ENCODE measurements at regions not wholly inside any gene's neighbourhood (a gene's known extent, or its start where the extent isn't known, plus 50 kb on each side); places are given as distances from the start of the nearest gene placed in this dataset.

DNA sequence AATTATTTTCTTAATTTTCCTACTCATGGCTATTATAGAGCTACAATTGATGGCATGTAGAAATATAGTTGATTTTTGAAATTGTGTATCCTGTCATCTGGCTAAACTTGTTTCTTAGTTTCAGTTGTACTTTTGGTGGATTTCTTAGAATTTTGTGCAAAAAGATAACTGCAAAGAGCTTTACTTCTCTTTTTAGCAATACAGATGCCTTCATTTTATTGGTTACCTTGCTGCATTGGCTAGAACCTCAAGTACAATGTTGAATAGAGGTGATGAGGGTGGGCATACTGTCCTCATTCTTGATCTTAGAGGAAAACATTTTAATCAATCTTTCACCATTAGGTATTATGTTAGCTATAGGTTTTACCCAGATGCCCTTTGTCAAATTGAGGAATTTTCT lies 67.9 kb downstream of the METRNL start:
- H3F3A ChIP-seq (ENCODE audit: insufficient read depth) = peaks cover 24% of the 10 kb centered on the region
- H3K9me2 ChIP-seq (ENCODE audit: insufficient read depth) = no peaks in the 10 kb centered on the region
- in situ Hi-C loops (cut with MboI) = no loop called here
- H3K79me2 ChIP-seq (ENCODE audit: insufficient read depth) = no peaks in the 10 kb centered on the region
- H3K36me3 ChIP-seq (ENCODE audit: low read depth) = no peaks in the 10 kb centered on the region
- no peak for DNase-seq
- H3K27me3 ChIP-seq (replicated peaks; ENCODE audit: insufficient read depth) = no peaks in the 10 kb centered on the region
- no peak overlapping the region for H3K4me2 ChIP-seq (ENCODE audit: unreplicated experiment)
- H3K4me1 ChIP-seq (ENCODE audit: insufficient read depth) = peaks cover 20% of the 10 kb centered on the region
- H3K4me3 ChIP-seq = no peak overlapping the region
- H3K27ac ChIP-seq = no peak overlapping the region
- no peak for TF ChIP-seq EZH2phosphoT487 (IDR thresholded peaks at IDR 0.05; ENCODE audit: insufficient read depth, low read depth)
- TF ChIP-seq EZH2 (IDR thresholded peaks at IDR 0.05; ENCODE audit: insufficient read depth, poor library complexity, severe bottlenecking) = no peak
- no peaks in the 10 kb centered on the region for H3K9me3 ChIP-seq (ENCODE audit: low read depth)
- H3K9ac ChIP-seq = no peak overlapping the region
- no peak overlapping the region for H2AFZ ChIP-seq
- no peaks in the 10 kb centered on the region for H4K20me1 ChIP-seq (ENCODE audit: insufficient read depth)

- in situ Hi-C loops (cut with MboI) = no loop called here
- DNase-seq = no peak
- no peak for TF ChIP-seq EZH2phosphoT487 (IDR thresholded peaks at IDR 0.05; ENCODE audit: insufficient read depth, low read depth)
- TF ChIP-seq EZH2 (IDR thresholded peaks at IDR 0.05; ENCODE audit: insufficient read depth, poor library complexity, severe bottlenecking) = no peak
- WGBS, 2 experiments (ENCODE audit: low coverage in 1 of 2, low lambda C conversion rate in 2 of 2, missing lambda C conversion rate in 2 of 2) = 77 to 79% methylated on average over 17 of the region's 17 CpGs
- no peak overlapping the region for H3K4me2 ChIP-seq (ENCODE audit: unreplicated experiment)
- no peak overlapping the region for H3K4me3 ChIP-seq
- H3K27me3 ChIP-seq (replicated peaks; ENCODE audit: insufficient read depth) = no peaks in the 10 kb centered on the region
- H4K20me1 ChIP-seq (ENCODE audit: insufficient read depth) = no peaks in the 10 kb centered on the region
- peaks cover 20% of the 10 kb centered on the region for H3K4me1 ChIP-seq (ENCODE audit: insufficient read depth)
- H3F3A ChIP-seq (ENCODE audit: insufficient read depth) = peaks cover 21% of the 10 kb centered on the region
- H3K36me3 ChIP-seq (ENCODE audit: low read depth) = no peaks in the 10 kb centered on the region
- H3K27ac ChIP-seq = no peak overlapping the region
- H2AFZ ChIP-seq = no peak overlapping the region
- H3K9ac ChIP-seq = no peak overlapping the region
- H3K9me2 ChIP-seq (ENCODE audit: insufficient read depth) = no peaks in the 10 kb centered on the region
- H3K9me3 ChIP-seq (ENCODE audit: low read depth) = no peaks in the 10 kb centered on the region
- H3K79me2 ChIP-seq (ENCODE audit: insufficient read depth) = no peaks in the 10 kb centered on the region
Measured at GRCh38 chr17:83148317-83149028, 69.1 kb downstream of the METRNL start.

GRCh38 chr17:83149029-83149725 lies 69.8 kb downstream of the METRNL start:
- Histone ChIP-seq H2AFZ (no peak overlapping the region), H3K79me2 (ENCODE audit: insufficient read depth) (no peaks in the 10 kb centered on the region), H3K9me3 (ENCODE audit: low read depth) (no peaks in the 10 kb centered on the region), H3K4me2 (ENCODE audit: unreplicated experiment) (no peak overlapping the region), H4K20me1 (ENCODE audit: insufficient read depth) (no peaks in the 10 kb centered on the region), H3K9ac (no peak overlapping the region), H3K4me1 (ENCODE audit: insufficient read depth) (peaks cover 13% of the 10 kb centered on the region), H3K27ac (no peak overlapping the region), H3K9me2 (ENCODE audit: insufficient read depth) (no peaks in the 10 kb centered on the region), H3K4me3 (no peak overlapping the region), H3F3A (ENCODE audit: insufficient read depth) (peaks cover 14% of the 10 kb centered on the region), H3K36me3 (ENCODE audit: low read depth) (no peaks in the 10 kb centered on the region), H3K27me3 (replicated peaks; ENCODE audit: insufficient read depth) (no peaks in the 10 kb centered on the region)
- DNase-seq = no peak
- TF ChIP-seq EZH2phosphoT487 (IDR thresholded peaks at IDR 0.05; ENCODE audit: insufficient read depth, low read depth) (no peak), EZH2 (IDR thresholded peaks at IDR 0.05; ENCODE audit: insufficient read depth, poor library complexity, severe bottlenecking) (no peak)
- in situ Hi-C loops (cut with MboI) = no loop called here
- 85 to 92% methylated on average over 9 of the region's 9 CpGs for WGBS, 2 experiments (ENCODE audit: low coverage in 1 of 2, low lambda C conversion rate in 2 of 2, missing lambda C conversion rate in 2 of 2)

DNA sequence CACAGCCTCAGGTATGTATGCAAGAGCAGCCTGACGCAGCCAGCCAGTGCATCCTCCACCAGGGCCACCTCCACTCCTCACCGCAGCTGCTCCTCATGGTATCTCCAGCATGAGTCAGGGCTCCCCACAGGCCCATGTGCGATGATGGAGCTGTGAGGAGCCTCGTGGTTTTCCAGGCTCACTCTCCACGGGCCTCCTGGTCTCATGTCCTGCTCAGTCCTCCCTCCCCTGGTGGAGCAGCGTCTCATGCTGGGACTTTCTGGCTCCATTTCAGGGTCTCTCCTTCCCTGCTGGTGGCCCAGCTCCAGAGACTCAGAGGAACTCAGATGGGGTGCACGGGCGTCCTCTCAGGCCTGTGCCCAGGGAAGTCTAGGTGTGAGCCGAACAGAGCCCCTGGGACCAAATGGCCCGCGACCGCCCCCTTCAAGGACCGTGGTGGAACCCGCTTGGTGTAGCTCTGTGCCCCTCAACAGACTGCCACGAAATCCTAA lies 70.4 kb downstream of the METRNL start:
- Histone ChIP-seq H3K4me2 (ENCODE audit: unreplicated experiment) (no peak overlapping the region), H3K79me2 (ENCODE audit: insufficient read depth) (no peaks in the 10 kb centered on the region), H3K27ac (no peak overlapping the region), H3K9me2 (ENCODE audit: insufficient read depth) (no peaks in the 10 kb centered on the region), H3K27me3 (replicated peaks; ENCODE audit: insufficient read depth) (no peaks in the 10 kb centered on the region), H3F3A (ENCODE audit: insufficient read depth) (peaks cover 11% of the 10 kb centered on the region; the same call in 1 of the 2 replicates), H3K9me3 (ENCODE audit: low read depth) (no peaks in the 10 kb centered on the region), H3K4me3 (no peak overlapping the region), H4K20me1 (ENCODE audit: insufficient read depth) (no peaks in the 10 kb centered on the region), H3K4me1 (ENCODE audit: insufficient read depth) (peaks cover 7% of the 10 kb centered on the region), H3K9ac (no peak overlapping the region), H3K36me3 (ENCODE audit: low read depth) (no peaks in the 10 kb centered on the region), H2AFZ (no peak overlapping the region)
- DNase-seq = peak; percentile 63
- TF ChIP-seq EZH2phosphoT487 (IDR thresholded peaks at IDR 0.05; ENCODE audit: insufficient read depth, low read depth) (no peak), EZH2 (IDR thresholded peaks at IDR 0.05; ENCODE audit: insufficient read depth, poor library complexity, severe bottlenecking) (no peak)
- WGBS, 2 experiments (ENCODE audit: low coverage in 1 of 2, low lambda C conversion rate in 2 of 2, missing lambda C conversion rate in 2 of 2) = 76 to 78% methylated on average over 15 of the region's 15 CpGs
- in situ Hi-C loops (cut with MboI) = no loop called here

Measured in GM23248 (cell line).